Testis (tissue), 2 donors: ENCODE measurements at regions not wholly inside any gene's neighbourhood (a gene's known extent, or its start where the extent isn't known, plus 50 kb on each side); places are given as distances from the start of the nearest gene placed in this dataset.

Source experiments
- POLR2A ChIP-seq: fragments of 450-650 bp; IDR thresholded peaks from one replicate; pipeline ENCODE4 v1.6.1; 2017; ENCODE audit warnings: antibody characterized with exemption, mild to moderate bottlenecking, moderate library complexity
- TF ChIP-seq, protein P1 (sequence below), 3 experiments: fragments of 450-650 bp in 2 of 3; fragments of 200-600 bp in 1 of 3; sonication (generic) in 1 of 3; IDR thresholded peaks; one replicate each; pipeline ENCODE4 v1.5.1; 2016 to 2019; ENCODE audit warnings: antibody characterized with exemption in 3 of 3, mild to moderate bottlenecking in 2 of 3, moderate library complexity in 1 of 3

DNA sequence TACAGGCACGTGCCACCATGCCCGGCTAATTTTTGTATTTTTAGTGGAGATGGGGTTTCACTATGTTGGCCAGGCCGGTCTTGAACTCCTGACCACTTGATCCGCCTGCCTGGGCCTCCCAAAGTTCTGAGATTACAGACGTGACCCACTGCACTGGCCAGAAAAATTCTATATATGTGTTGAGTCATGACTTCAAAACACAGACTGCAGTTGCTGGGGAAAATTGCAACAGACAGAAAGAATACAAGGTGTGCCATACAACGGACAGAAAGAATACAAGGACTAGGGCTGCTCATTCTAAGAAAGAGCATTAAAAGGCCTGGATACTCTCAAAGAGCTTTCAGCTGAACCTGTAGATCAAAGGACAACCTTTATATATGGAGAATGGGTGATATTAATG lies 109.6 kb upstream of the ACSL4 start:
- TF ChIP-seq, protein P1, sequence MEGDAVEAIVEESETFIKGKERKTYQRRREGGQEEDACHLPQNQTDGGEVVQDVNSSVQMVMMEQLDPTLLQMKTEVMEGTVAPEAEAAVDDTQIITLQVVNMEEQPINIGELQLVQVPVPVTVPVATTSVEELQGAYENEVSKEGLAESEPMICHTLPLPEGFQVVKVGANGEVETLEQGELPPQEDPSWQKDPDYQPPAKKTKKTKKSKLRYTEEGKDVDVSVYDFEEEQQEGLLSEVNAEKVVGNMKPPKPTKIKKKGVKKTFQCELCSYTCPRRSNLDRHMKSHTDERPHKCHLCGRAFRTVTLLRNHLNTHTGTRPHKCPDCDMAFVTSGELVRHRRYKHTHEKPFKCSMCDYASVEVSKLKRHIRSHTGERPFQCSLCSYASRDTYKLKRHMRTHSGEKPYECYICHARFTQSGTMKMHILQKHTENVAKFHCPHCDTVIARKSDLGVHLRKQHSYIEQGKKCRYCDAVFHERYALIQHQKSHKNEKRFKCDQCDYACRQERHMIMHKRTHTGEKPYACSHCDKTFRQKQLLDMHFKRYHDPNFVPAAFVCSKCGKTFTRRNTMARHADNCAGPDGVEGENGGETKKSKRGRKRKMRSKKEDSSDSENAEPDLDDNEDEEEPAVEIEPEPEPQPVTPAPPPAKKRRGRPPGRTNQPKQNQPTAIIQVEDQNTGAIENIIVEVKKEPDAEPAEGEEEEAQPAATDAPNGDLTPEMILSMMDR (IDR thresholded peaks at IDR 0.05), result no peak
- no peak for TF ChIP-seq POLR2A
